ENCODE measurements at regions not wholly inside any gene's neighbourhood (a gene's known extent, or its start where the extent isn't known, plus 50 kb on each side); places are given as distances from the start of the nearest gene placed in this dataset.

DNA sequence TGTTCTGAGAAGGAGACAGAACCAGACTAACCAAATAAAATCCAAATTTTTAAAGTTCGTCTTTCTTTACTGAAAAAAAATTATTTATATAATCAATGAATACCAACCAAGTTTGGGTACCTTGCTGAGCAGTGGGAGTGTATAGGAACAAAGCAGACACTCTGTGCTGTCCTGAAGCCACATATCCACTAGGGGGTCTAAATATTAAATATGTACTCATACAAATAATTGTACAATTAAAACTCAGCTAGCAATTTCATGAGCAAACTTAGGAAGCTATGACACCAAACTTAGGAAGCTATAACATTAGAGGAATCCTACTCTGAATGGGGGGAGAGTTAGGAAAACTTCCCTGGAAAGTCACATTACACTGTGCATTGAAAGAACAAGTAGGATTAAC is 582.0 kb upstream of the EPHA5 start:
- no peaks in the 10 kb centered on the region for H3K9me3 ChIP-seq (ENCODE audit: low read length)
- intact Hi-C loops (cut with micrococcal nuclease; ENCODE audit: unreplicated experiment) (no loop called here), in situ Hi-C loops (cut with HindIII; ENCODE audit: extremely low pct_ligation_motif_present, low pct_unique_long_range_greater_than_20kb) (no loop called here)
- TF ChIP-seq REPIN1 (CRISPR knock-in tag; IDR thresholded peaks at IDR 0.05; ENCODE audit: borderline replicate concordance, low read depth) (no peak), ZNF496 (CRISPR knock-in tag; IDR thresholded peaks at IDR 0.05; ENCODE audit: insufficient replicate concordance) (no peak), ZNF253 (CRISPR knock-in tag; IDR thresholded peaks at IDR 0.05; ENCODE audit: borderline replicate concordance) (no peak), MAFG (CRISPR knock-in tag; IDR thresholded peaks at IDR 0.05) (no peak), KDM5B (CRISPR knock-in tag; IDR thresholded peaks at IDR 0.05; ENCODE audit: borderline replicate concordance) (no peak), ZNF543 (CRISPR knock-in tag; IDR thresholded peaks at IDR 0.05) (no peak), ZNF33A (CRISPR knock-in tag; IDR thresholded peaks at IDR 0.05; ENCODE audit: borderline replicate concordance) (no peak), ARHGAP35 (CRISPR knock-in tag; IDR thresholded peaks at IDR 0.05; ENCODE audit: borderline replicate concordance) (no peak), SIX4 (CRISPR knock-in tag; IDR thresholded peaks at IDR 0.05) (no peak), NCOA1 (CRISPR knock-in tag; IDR thresholded peaks at IDR 0.05) (no peak), NR1H2 (CRISPR knock-in tag; IDR thresholded peaks at IDR 0.05; ENCODE audit: borderline replicate concordance, low read depth) (no peak), ZNF101 (CRISPR knock-in tag; IDR thresholded peaks at IDR 0.05; ENCODE audit: borderline replicate concordance, low read depth) (no peak), ZNF556 (CRISPR knock-in tag; IDR thresholded peaks at IDR 0.05; ENCODE audit: borderline replicate concordance) (no peak)
- TF ChIP-seq, protein P1, sequence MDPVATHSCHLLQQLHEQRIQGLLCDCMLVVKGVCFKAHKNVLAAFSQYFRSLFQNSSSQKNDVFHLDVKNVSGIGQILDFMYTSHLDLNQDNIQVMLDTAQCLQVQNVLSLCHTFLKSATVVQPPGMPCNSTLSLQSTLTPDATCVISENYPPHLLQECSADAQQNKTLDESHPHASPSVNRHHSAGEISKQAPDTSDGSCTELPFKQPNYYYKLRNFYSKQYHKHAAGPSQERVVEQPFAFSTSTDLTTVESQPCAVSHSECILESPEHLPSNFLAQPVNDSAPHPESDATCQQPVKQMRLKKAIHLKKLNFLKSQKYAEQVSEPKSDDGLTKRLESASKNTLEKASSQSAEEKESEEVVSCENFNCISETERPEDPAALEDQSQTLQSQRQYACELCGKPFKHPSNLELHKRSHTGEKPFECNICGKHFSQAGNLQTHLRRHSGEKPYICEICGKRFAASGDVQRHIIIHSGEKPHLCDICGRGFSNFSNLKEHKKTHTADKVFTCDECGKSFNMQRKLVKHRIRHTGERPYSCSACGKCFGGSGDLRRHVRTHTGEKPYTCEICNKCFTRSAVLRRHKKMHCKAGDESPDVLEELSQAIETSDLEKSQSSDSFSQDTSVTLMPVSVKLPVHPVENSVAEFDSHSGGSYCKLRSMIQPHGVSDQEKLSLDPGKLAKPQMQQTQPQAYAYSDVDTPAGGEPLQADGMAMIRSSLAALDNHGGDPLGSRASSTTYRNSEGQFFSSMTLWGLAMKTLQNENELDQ (CRISPR knock-in tag; IDR thresholded peaks at IDR 0.05; ENCODE audit: borderline replicate concordance): no peak
- H3K4me3 ChIP-seq (replicated peaks in 1 of 3; ENCODE audit: insufficient read depth in 1 of 3, low read depth in 2 of 3, low read length in 3 of 3): no peak overlapping the region
- ChIA-PET POLR2A (no interaction called here), CTCF (ENCODE audit: low intra/inter-chr PET ratio, low total read pairs) (no interaction called here)
- H3K27ac ChIP-seq (ENCODE audit: extremely low read length, insufficient read depth, low read length): no peak overlapping the region
- no peak overlapping the region for H3K4me2 ChIP-seq (ENCODE audit: low read depth, low read length)
- H4K20me1 ChIP-seq (ENCODE audit: insufficient read depth, low read length): no peaks in the 10 kb centered on the region
- no peaks in the 10 kb centered on the region for H3K4me1 ChIP-seq (ENCODE audit: insufficient read depth, low read length)
- no peak for DNase-seq (ENCODE audit: low spot score)
- no peak overlapping the region for H2AFZ ChIP-seq (ENCODE audit: low read length)
- H3K36me3 ChIP-seq (replicated peaks in 1 of 2; ENCODE audit: control insufficient read depth in 1 of 2, insufficient read depth in 2 of 2, low read length in 2 of 2): no peaks in the 10 kb centered on the region
- WGBS (ENCODE audit: low lambda C conversion rate): 4% methylated on average over 1 of the region's 1 CpG
- H3K27me3 ChIP-seq (ENCODE audit: control insufficient read depth in 1 of 2, insufficient read depth in 2 of 2, low read length in 2 of 2): no peaks in the 10 kb centered on the region
- ATAC-seq: no peak
- no peak overlapping the region for H3K9ac ChIP-seq (ENCODE audit: insufficient read depth, low read depth, low read length)
- BruUV-seq (replicated peaks): no TSS peak
- no peaks in the 10 kb centered on the region for H3K79me2 ChIP-seq (ENCODE audit: insufficient read depth, low read length)
- FAIRE-seq: no peak

Measured in HepG2 (cell line).